ENCODE measurements at regions not wholly inside any gene's neighbourhood (a gene's known extent, or its start where the extent isn't known, plus 50 kb on each side); places are given as distances from the start of the nearest gene placed in this dataset.

DNA sequence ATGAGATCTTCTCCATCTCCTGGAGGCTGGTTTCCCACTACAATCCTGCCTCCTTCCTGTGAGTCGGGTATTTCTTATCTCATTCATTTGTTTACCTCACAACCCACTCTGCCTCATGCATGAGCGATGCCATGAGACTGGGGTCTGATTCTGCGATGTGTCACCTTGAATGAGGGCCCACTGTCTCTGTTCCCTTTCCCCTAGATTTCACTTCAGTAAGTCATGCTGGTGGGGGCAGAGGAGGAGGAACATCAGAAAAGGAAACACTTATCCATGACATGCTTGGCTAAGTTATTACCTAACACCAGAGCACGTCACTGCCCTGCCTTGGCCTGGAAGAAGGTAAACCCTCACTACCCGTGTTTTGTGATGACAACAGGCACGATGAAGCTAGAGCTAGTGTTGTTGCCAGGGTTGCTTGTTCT, 337.4 kb upstream of the PRDM1 start:
- TF ChIP-seq CTCF (IDR thresholded peaks at IDR 0.05; ENCODE audit: low read depth, low read length, poor library complexity, severe bottlenecking) (no peak), EZH2phosphoT487 (IDR thresholded peaks at IDR 0.05; ENCODE audit: borderline replicate concordance, low read length) (no peak)

All from DOHH2 (cell line).